ENCODE measurements at regions not wholly inside any gene's neighbourhood (a gene's known extent, or its start where the extent isn't known, plus 50 kb on each side); places are given as distances from the start of the nearest gene placed in this dataset.
"Not testable (repeated sequence)": the region's sequence is repeated elsewhere in the genome, so short reads cannot be mapped to it uniquely, and the experiment has no call there.

GRCh38 chrX:1103360-1103759 lies 109.1 kb downstream of the CRLF2 start:
- CTCF ChIA-PET: no interaction called here
- H3K4me1 Mint-ChIP-seq (ENCODE audit: low read depth): no peaks in the 10 kb centered on the region
- no peaks in the 10 kb centered on the region for H3K9me3 Mint-ChIP-seq
- no peak overlapping the region for H3K4me3 Mint-ChIP-seq
- Histone ChIP-seq H3K9me3 (ENCODE audit: control insufficient read depth in 1 of 2, insufficient read depth in 1 of 2, low read length in 2 of 2) (peaks cover 0 to 12% of the 10 kb centered on the region in 2 experiments), H3K27ac (ENCODE audit: low read depth in 1 of 2, low read length in 2 of 2) (no peak overlapping the region), H3K36me3 (ENCODE audit: insufficient read depth, low read length) (no peaks in the 10 kb centered on the region), H3K27me3 (ENCODE audit: control insufficient read depth in 1 of 2, insufficient read depth in 2 of 2, low read length in 2 of 2) (peaks cover 8 to 17% of the 10 kb centered on the region in 2 experiments), H3K4me1 (ENCODE audit: insufficient read depth, low read length) (no peaks in the 10 kb centered on the region), H3K4me3 (ENCODE audit: low read length) (no peak overlapping the region)
- TF ChIP-seq CTCF (IDR thresholded peaks at IDR 0.05): no peak
- DNase-seq (no peak), ATAC-seq (ENCODE audit: poor library complexity) (no peak)
- peaks cover 17% of the 10 kb centered on the region for H3K27me3 Mint-ChIP-seq
- H3K27ac Mint-ChIP-seq: no peak overlapping the region
- no peaks in the 10 kb centered on the region for H3K36me3 Mint-ChIP-seq (ENCODE audit: low read depth)
- intact Hi-C loops (cut with DNase I, micrococcal nuclease): no loop called here
- POLR2A ChIA-PET: no interaction called here

- no peak overlapping the region for H3K27ac ChIP-seq (ENCODE audit: low read depth in 1 of 2, low read length in 2 of 2)
- no peaks in the 10 kb centered on the region for H3K36me3 ChIP-seq (ENCODE audit: insufficient read depth, low read length)
- ATAC-seq (ENCODE audit: poor library complexity) (no peak), DNase-seq (no peak)
- Mint-ChIP-seq H3K27me3 (peaks cover 16% of the 10 kb centered on the region), H3K27ac (no peak overlapping the region), H3K4me1 (ENCODE audit: low read depth) (no peaks in the 10 kb centered on the region), H3K36me3 (ENCODE audit: low read depth) (no peaks in the 10 kb centered on the region), H3K4me3 (no peak overlapping the region), H3K9me3 (no peaks in the 10 kb centered on the region)
- peaks cover 0 to 16% of the 10 kb centered on the region in 2 experiments for H3K9me3 ChIP-seq (ENCODE audit: control insufficient read depth in 1 of 2, insufficient read depth in 1 of 2, low read length in 2 of 2)
- no peaks in the 10 kb centered on the region for H3K4me1 ChIP-seq (ENCODE audit: insufficient read depth, low read length)
- intact Hi-C loops (cut with DNase I, micrococcal nuclease): no loop called here
- TF ChIP-seq CTCF (IDR thresholded peaks at IDR 0.05): no peak
- ChIA-PET POLR2A (no interaction called here), CTCF (no interaction called here)
- peaks cover 8 to 17% of the 10 kb centered on the region in 2 experiments for H3K27me3 ChIP-seq (ENCODE audit: control insufficient read depth in 1 of 2, insufficient read depth in 2 of 2, low read length in 2 of 2)
- H3K4me3 ChIP-seq (ENCODE audit: low read length): no peak overlapping the region
These were observed 109.7 kb downstream of the CRLF2 start for GRCh38 chrX:1102786-1103185.

GRCh38 chrX:1102221-1102620 lies 110.2 kb downstream of the CRLF2 start:
- H3K4me1 Mint-ChIP-seq (ENCODE audit: low read depth); H3K4me1 ChIP-seq (ENCODE audit: insufficient read depth, low read length); intact Hi-C loops (cut with DNase I, micrococcal nuclease); H3K4me3 ChIP-seq (ENCODE audit: low read length); H3K36me3 Mint-ChIP-seq (ENCODE audit: low read depth); DNase-seq; H3K36me3 ChIP-seq (ENCODE audit: insufficient read depth, low read length); POLR2A ChIA-PET; H3K4me3 Mint-ChIP-seq; H3K27ac ChIP-seq (ENCODE audit: low read depth in 1 of 2, low read length in 2 of 2); CTCF ChIA-PET; H3K27ac Mint-ChIP-seq; H3K9me3 Mint-ChIP-seq; ATAC-seq (ENCODE audit: poor library complexity): not testable (repeated sequence)
- Histone ChIP-seq H3K9me3 (ENCODE audit: control insufficient read depth in 1 of 2, insufficient read depth in 1 of 2, low read length in 2 of 2) (peaks cover 5 to 19% of the 10 kb centered on the region in 2 experiments), H3K27me3 (ENCODE audit: control insufficient read depth in 1 of 2, insufficient read depth in 2 of 2, low read length in 2 of 2) (peaks cover 8 to 17% of the 10 kb centered on the region in 2 experiments)
- peaks cover 16% of the 10 kb centered on the region for H3K27me3 Mint-ChIP-seq

- Histone ChIP-seq H3K4me3 (ENCODE audit: low read length) (no peak overlapping the region), H3K27me3 (ENCODE audit: control insufficient read depth in 1 of 2, insufficient read depth in 2 of 2, low read length in 2 of 2) (peaks cover 3 to 4% of the 10 kb centered on the region in 2 experiments), H3K36me3 (ENCODE audit: insufficient read depth, low read length) (no peaks in the 10 kb centered on the region), H3K9me3 (ENCODE audit: control insufficient read depth in 1 of 2, insufficient read depth in 1 of 2, low read length in 2 of 2) (peaks cover 8 to 43% of the 10 kb centered on the region in 2 experiments), H3K4me1 (ENCODE audit: insufficient read depth, low read length) (no peaks in the 10 kb centered on the region), H3K27ac (ENCODE audit: low read depth in 1 of 2, low read length in 2 of 2) (no peak overlapping the region)
- no peak for DNase-seq
- Mint-ChIP-seq H3K27me3 (no peaks in the 10 kb centered on the region), H3K27ac (no peak overlapping the region), H3K9me3 (no peaks in the 10 kb centered on the region), H3K4me1 (ENCODE audit: low read depth) (peaks cover 1% of the 10 kb centered on the region), H3K4me3 (no peak overlapping the region), H3K36me3 (ENCODE audit: low read depth) (no peaks in the 10 kb centered on the region)
- POLR2A ChIA-PET: no interaction called here
- intact Hi-C loops (cut with DNase I, micrococcal nuclease): no loop called here
- no peak for ATAC-seq (ENCODE audit: poor library complexity)
- CTCF ChIA-PET: no interaction called here
- TF ChIP-seq CTCF (IDR thresholded peaks at IDR 0.05): no peak
These were observed 113.2 kb downstream of the CRLF2 start for GRCh38 chrX:1099146-1099770.

Data from CD4-positive, alpha-beta T cell (primary cell).